HTR-8/SVneo (cell line): ENCODE measurements at regions not wholly inside any gene's neighbourhood (a gene's known extent, or its start where the extent isn't known, plus 50 kb on each side); places are given as distances from the start of the nearest gene placed in this dataset.
A peak's percentile ranks its signal among the peaks of the same experiment; 100 is the strongest.

Source experiments
- DNase-seq: peaks from one replicate; pipeline ENCODE4 v3.0.0; 2011; ENCODE audit warnings: low spot score, mixed read lengths; ENCODE audit not compliant: insufficient read length
- FAIRE-seq: peaks from 2 replicates; lab custom pipeline; 2011; peaks lifted over from hg19 to GRCh38; lab: Jason Lieb, UNC

- DNase-seq (no peak), FAIRE-seq (no peak)
These were observed 1262.5 kb downstream of the EFNB2 start for GRCh38 chr13:105272660-105273631.

DNA sequence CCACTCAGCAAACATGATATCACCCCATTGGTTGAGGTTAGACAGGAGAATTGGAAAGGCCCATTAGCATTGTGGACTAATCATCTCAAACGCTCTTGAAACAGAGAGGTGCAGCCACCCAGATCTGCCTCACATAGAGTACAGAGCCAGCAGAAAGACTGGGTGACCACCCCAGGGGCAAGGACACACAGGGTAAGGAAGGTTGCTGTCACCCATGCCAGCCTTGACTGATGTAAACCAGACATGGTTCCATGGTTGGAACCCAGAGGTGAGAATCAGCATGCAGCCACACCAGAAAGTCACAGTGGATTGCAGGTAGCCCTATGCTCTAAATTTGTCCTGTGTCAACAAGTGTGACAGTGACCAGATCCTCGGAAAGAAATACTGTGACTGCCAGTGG, 1268.8 kb downstream of the EFNB2 start:
- FAIRE-seq (no peak), DNase-seq (no peak)

DNA sequence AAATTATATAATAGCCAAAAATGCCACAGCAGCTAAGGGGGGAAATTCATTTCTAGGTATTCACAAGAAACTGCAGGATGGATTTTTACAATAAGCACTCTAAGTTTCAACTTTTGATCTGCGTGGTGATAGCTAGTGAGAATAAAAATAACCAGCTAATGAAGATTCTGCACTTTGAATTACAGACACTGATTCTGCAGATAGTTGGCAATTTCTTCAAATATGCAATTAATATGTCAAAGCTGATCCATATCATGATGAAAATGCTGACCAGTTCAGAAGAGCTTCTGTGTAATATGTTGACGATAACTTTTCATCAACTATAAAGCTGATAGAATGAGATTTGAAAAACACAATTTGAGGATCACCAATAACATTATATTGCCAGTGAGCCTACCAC, 1272.9 kb downstream of the EFNB2 start:
- FAIRE-seq, result no peak
- no peak for DNase-seq

- DNase-seq (no peak), FAIRE-seq (no peak)
These were observed 1276.0 kb downstream of the EFNB2 start for GRCh38 chr13:105259426-105259825.

GRCh38 chr13:105255472-105255871, 1280.0 kb downstream of the EFNB2 start:
- DNase-seq (no peak), FAIRE-seq (no peak)

- DNase-seq (no peak), FAIRE-seq (no peak)
These were observed 1284.2 kb downstream of the EFNB2 start for GRCh38 chr13:105251293-105251692.

DNA sequence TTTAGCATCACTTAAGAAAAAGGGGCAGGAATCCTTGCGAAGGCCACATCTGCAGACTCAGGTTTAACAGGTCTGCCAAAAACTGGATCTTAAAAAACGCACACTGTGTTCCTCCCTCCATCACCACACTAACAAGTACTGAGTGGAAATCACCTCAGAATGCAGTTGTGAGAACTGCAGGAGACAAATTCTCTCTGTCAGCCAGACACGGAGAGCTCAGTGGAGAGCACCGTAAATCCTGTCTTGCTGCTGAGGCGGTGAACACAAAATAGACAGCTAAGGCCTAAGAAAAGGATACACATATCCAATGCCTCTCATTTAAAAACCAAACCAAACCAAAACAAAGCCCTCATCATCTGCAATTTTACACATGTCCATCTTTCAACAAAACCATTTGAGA, 1287.6 kb downstream of the EFNB2 start:
- no peak for DNase-seq
- no peak for FAIRE-seq

- FAIRE-seq, result no peak
These were observed 1295.1 kb downstream of the EFNB2 start for GRCh38 chr13:105240371-105240770.

DNA sequence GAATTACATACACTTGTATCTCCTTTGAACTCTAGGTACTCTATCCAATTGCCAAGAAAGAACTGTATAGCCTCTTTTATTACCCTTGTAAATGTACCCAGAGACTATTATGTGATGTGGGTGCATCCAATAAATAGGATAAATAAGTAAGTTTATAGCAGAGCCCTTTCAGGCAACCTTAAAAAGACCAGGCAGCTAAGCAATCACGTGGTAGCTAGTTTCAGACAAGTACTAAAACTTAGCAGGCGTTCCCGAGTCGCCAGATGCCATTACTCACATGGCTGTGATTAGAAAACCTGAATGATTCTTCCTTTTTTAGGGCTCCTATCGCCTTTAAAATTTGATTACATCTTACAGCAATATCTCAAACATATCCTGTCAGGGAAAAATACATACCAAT, 1303.0 kb downstream of the EFNB2 start:
- no peak for FAIRE-seq
- DNase-seq, result no peak

More at GRCh38 chr13:105240371-105240770, 1295.1 kb downstream of the EFNB2 start:
- no peak for DNase-seq

- DNase-seq (no peak), FAIRE-seq (no peak)
These were observed 1303.5 kb downstream of the EFNB2 start for GRCh38 chr13:105232006-105232405.

DNA sequence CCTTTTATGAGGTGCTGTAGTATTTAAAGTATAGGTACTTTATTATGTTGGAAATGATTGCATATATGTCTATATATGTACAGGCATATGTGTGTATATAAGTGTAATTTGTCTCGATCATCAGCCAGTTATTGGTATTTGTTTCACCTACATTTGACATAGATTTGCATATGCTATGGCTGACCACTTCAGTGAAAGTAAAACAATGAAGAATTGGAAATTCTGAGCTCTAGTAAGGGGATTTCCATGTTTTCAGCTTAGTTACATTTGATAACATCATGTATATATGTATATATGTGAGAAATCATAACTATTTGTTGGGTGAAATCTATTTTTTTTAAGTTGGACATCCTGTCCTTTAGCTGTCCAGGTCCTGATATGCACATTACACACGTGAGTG, 1303.9 kb downstream of the EFNB2 start:
- FAIRE-seq, result no peak
- no peak for DNase-seq

- DNase-seq (no peak), FAIRE-seq (no peak)
These were observed 1314.6 kb downstream of the EFNB2 start for GRCh38 chr13:105220881-105221280.

DNA sequence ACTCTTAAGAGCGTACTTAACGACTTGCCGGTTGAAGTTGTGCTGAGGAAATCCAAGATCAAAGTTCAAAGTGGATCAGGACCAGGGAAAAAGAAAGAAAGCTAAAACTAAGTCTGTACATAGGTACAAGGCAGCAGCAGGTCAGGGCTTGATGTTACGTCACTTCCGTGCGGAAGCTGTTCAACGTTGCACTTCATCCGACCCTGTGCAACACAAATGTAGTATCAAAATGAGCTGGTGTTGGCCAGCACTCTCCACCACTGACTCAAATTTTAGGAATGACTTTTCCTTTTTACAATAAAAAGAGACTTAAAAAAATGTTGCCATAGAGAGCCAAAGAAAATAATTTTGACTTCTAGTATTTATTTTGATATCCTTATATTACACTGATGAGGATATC, 1315.4 kb downstream of the EFNB2 start:
- FAIRE-seq (no peak), DNase-seq (no peak)

DNA sequence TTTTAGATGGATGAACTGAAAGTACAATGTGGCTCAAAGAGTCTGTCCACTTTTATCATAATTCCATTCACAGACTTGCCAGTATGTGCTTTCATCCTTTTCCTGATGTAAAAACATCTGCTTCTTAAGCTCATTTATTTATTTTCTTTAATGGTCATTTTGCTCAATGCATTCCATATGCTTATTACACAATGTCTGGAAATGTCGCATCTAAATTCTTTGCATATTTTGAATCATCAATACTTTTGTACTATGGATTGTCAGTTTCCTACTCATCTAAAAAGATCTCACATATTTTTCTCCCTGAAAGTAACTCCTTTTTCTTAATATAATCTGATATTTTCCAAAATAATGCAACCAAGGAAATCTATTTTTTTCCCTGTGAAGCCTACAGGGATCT, 1315.8 kb downstream of the EFNB2 start:
- FAIRE-seq, result no peak
- DNase-seq, result no peak

- no peak for FAIRE-seq
These were observed 1322.0 kb downstream of the EFNB2 start for GRCh38 chr13:105213512-105213911.

DNA sequence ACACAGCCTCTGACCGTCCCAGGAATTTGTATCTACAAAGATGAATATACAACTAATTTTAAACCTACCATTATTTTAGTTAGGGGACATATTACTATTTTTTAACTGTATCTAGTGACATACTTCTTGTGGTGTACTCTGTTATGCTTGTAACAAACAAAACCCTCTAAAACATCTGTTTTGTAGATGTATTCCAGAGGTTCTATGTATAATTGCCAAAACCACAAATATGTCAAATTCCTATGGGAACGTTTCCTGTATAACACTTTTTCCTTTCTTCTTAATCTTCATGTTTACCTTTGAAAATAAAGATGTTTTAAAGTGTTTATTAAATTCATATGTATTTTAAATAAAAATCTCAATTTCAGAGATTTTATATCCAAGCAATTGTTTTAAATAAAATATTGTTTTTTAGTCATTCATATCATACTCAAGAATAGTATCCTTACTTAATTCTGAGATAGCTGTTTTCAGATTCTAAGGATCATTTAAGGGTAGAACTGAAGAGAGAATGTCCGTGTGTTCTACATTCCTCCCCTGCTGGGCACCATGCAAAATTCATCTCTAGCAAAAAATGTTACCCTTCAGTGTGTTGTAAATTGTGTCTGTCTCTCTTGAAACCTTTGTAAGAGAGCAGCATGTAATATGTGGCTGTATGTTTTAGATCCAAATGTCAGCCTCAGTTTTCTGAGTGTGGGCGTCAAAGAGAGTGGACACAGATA, 1327.7 kb downstream of the EFNB2 start:
- no peak for FAIRE-seq

More at GRCh38 chr13:105213512-105213911, 1322.0 kb downstream of the EFNB2 start:
- no peak for DNase-seq

DNA sequence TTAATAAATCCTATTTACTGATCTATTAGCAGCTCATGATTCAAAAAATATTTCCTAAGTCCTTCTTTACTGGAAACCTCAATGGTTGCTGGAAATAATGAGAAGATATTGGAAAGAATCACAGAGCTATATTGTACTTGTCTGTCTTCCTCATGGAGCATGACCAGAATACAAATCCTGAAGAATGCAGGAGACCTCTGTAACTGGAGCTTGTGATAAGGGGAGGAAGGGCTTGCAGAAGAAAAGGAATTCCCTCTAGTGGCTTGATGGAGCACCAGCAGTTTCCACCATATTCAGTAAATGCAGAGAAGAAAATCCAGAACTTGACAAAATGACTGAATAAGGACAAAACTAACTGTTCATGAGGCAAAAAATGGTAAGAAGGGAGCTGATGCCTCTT, 1333.1 kb downstream of the EFNB2 start:
- peak; percentile 6 for DNase-seq
- FAIRE-seq, result no peak

More for the DNA sequence above, 1327.7 kb downstream of the EFNB2 start:
- no peak for DNase-seq

DNA sequence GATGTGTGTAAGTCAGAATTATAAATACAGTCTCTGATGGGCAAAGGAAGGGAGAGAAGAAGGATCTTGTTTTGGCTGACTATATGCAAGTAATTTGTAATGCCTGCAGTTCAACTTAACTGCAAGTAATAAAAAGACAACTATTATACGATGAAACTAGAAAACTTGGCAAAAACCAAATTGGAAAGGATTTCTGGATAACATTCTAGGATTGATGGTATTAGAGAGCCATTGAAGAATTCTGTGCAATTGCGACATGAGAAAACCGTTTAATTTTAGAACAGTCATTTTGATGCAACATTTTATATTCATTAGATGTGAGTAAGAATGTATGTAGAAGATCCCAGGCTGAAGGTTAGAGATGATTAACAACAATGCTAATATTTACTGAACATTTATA, 1334.1 kb downstream of the EFNB2 start:
- DNase-seq (no peak), FAIRE-seq (no peak)

GRCh38 chr13:105200181-105200580, 1335.3 kb downstream of the EFNB2 start:
- FAIRE-seq (no peak), DNase-seq (no peak)

GRCh38 chr13:105196052-105196451, 1339.4 kb downstream of the EFNB2 start:
- no peak for FAIRE-seq

DNA sequence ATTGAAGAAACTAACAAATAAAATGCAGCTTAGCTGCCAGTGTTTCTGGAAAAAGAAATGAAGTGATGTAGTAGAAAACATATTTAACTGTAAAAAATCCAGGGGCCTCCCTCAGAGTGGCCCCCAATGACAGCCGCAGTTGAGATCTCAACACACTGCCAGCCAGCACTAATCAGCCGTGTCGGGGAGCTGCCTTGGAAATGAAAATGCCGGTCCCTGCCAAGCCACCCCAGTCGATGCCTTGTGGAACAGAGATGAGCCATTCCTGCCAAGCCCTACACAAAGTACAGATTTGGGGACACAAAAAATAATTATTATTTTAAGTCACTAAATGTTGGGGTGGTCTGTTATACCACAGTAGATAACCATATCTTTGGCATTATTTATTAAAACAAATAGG, 1342.4 kb downstream of the EFNB2 start:
- DNase-seq (no peak), FAIRE-seq (no peak)

More at GRCh38 chr13:105196052-105196451, 1339.4 kb downstream of the EFNB2 start:
- DNase-seq, result peak; percentile 15
